CD14-positive monocyte (primary cell): ENCODE measurements at regions not wholly inside any gene's neighbourhood (a gene's known extent, or its start where the extent isn't known, plus 50 kb on each side); places are given as distances from the start of the nearest gene placed in this dataset.

Experiments
- DNase-seq, 3 donors: peaks; one replicate each; pipeline ENCODE4 v3.0.0-alpha.2; 2011 to 2022
- H2AFZ ChIP-seq: 2 replicates; pipeline ENCODE4 v1.6.0; 2012; ENCODE audit warnings: mild to moderate bottlenecking, low read depth, low read length, inconsistent platforms; ENCODE audit not compliant: insufficient read depth, poor library complexity, severe bottlenecking
- H3K27ac ChIP-seq, 2 donors: 1 replicate in 1 of 2; 2 replicates in 1 of 2; pipeline ENCODE4 v1.5.1; 2012 to 2013; ENCODE audit warnings: low read length in 2 of 2, control low read depth in 1 of 2, inconsistent platforms in 1 of 2, low read depth in 1 of 2, mild to moderate bottlenecking in 1 of 2
- H3K27me3 ChIP-seq, 2 donors: one replicate each; pipeline versions ENCODE4 v1.6.0 to v1.6.1; 2011 to 2013; ENCODE audit warnings: low read length in 2 of 2; ENCODE audit not compliant: control insufficient read depth in 2 of 2, insufficient read depth in 2 of 2
- H3K36me3 ChIP-seq, 2 donors: replicated peaks in 1 of 2; 1 replicate in 1 of 2; 2 replicates in 1 of 2; pipeline versions ENCODE4 v1.5.1 to v1.6.1; 2012 to 2013; ENCODE audit warnings: low read length in 2 of 2, control low read depth in 1 of 2, inconsistent platforms in 1 of 2, mild to moderate bottlenecking in 1 of 2; ENCODE audit not compliant: insufficient read depth in 2 of 2, control insufficient read depth in 1 of 2
- H3K4me1 ChIP-seq, 2 donors: 1 replicate in 1 of 2; 2 replicates in 1 of 2; pipeline versions ENCODE4 v1.5.1 to v1.6.1; 2012 to 2013; ENCODE audit warnings: low read length in 2 of 2, control low read depth in 1 of 2, inconsistent platforms in 1 of 2, mild to moderate bottlenecking in 1 of 2, moderate library complexity in 1 of 2; ENCODE audit not compliant: insufficient read depth in 2 of 2, control insufficient read depth in 1 of 2
- H3K4me2 ChIP-seq: replicated peaks from 2 replicates; pipeline ENCODE3; 2012; ENCODE audit warnings: low read length, moderate library complexity, mild to moderate bottlenecking; ENCODE audit not compliant: poor library complexity, severe bottlenecking; ENCODE audit errors: extremely low read depth
- H3K4me3 ChIP-seq, 3 experiments: fragments of 200-600 bp in 1 of 3; sonication (generic) in 1 of 3; replicated peaks in 1 of 3; 1 replicate in 2 of 3; 2 replicates in 1 of 3; pipeline ENCODE4 v1.5.1; 2011 to 2013; ENCODE audit warnings: low read length in 3 of 3, mild to moderate bottlenecking in 3 of 3, control low read depth in 2 of 3, low read depth in 2 of 3, inconsistent platforms in 1 of 3, moderate library complexity in 1 of 3
- H3K79me2 ChIP-seq: 2 replicates; pipeline ENCODE4 v1.6.0; 2012; ENCODE audit warnings: mild to moderate bottlenecking, control low read depth, inconsistent platforms, low read length, moderate library complexity; ENCODE audit not compliant: insufficient read depth
- H3K9ac ChIP-seq: 2 replicates; pipeline ENCODE4 v1.6.0; 2017; ENCODE audit warnings: low read length, mild to moderate bottlenecking; ENCODE audit not compliant: insufficient read depth, poor library complexity, severe bottlenecking
- H3K9me3 ChIP-seq, 2 donors: replicated peaks in 1 of 2; 1 replicate in 1 of 2; 2 replicates in 1 of 2; pipeline versions ENCODE4 v1.5.1 to v1.6.1; 2012 to 2013; ENCODE audit warnings: low read length in 2 of 2, control low read depth in 1 of 2; ENCODE audit not compliant: control insufficient read depth in 1 of 2, insufficient read depth in 1 of 2
- H4K20me1 ChIP-seq: 2 replicates; pipeline ENCODE4 v1.6.0; 2012; ENCODE audit warnings: mild to moderate bottlenecking, low read length, control low read depth, moderate library complexity; ENCODE audit not compliant: insufficient read depth
- H3K27ac Mint-ChIP-seq, 7 donors: one replicate each; pipeline ENCODE4 v1.8.0; 2020; ENCODE audit warnings: mild to moderate bottlenecking in 7 of 7, mixed read lengths in 7 of 7, moderate library complexity in 6 of 7, inconsistent platforms in 2 of 7
- H3K27me3 Mint-ChIP-seq, 3 donors: one replicate each; pipeline ENCODE4 v1.8.0; 2021 to 2022; ENCODE audit warnings: low read depth in 3 of 3, mild to moderate bottlenecking in 3 of 3, mixed read lengths in 3 of 3, moderate library complexity in 3 of 3, inconsistent platforms in 1 of 3
- H3K36me3 Mint-ChIP-seq, 2 donors: one replicate each; pipeline ENCODE4 v1.8.0; 2020; ENCODE audit warnings: mixed read lengths in 2 of 2, inconsistent platforms in 1 of 2, mild to moderate bottlenecking in 1 of 2
- H3K4me1 Mint-ChIP-seq: one replicate; pipeline ENCODE4 v1.8.0; 2020; ENCODE audit warnings: mild to moderate bottlenecking, mixed read lengths
- H3K4me3 Mint-ChIP-seq, 2 donors: one replicate each; pipeline ENCODE4 v1.8.0; 2020; ENCODE audit warnings: mild to moderate bottlenecking in 2 of 2, mixed read lengths in 2 of 2, moderate library complexity in 1 of 2
- H3K9me3 Mint-ChIP-seq, 7 donors: one replicate each; pipeline ENCODE4 v1.8.0; 2020 to 2022; ENCODE audit warnings: mixed read lengths in 7 of 7, mild to moderate bottlenecking in 6 of 7, moderate library complexity in 6 of 7, inconsistent platforms in 2 of 7
- CTCF ChIP-seq: fragments of 200-600 bp; IDR thresholded peaks from one replicate; pipeline ENCODE4 v1.8.0; 2022; ENCODE audit warnings: antibody characterized with exemption, mild to moderate bottlenecking
- WGBS: methylation state at CpG from one replicate; pipeline ENCODE4 v1.1.5; 2013; ENCODE audit warnings: missing lambda C conversion rate; ENCODE audit not compliant: insufficient coverage; 5-methylcytosine and 5-hydroxymethylcytosine counted together
- intact Hi-C, 2 donors: fragments of 100-400 bp; cut with micrococcal nuclease; formaldehyde crosslinking; loops; one replicate each; pipeline versions ENCODE4 v1.15.0 to v1.15.1; 2023

GRCh38 chr3:43874290-43874689 is 183.6 kb downstream of the ABHD5 start:
- WGBS: no CpG with 5 or more reads among the region's 1 CpG
- H3K36me3 ChIP-seq: no peaks in the 10 kb centered on the region
- intact Hi-C loops: no loop called here
- H3K4me3 ChIP-seq: no peak overlapping the region
- no peak overlapping the region for H2AFZ ChIP-seq
- TF ChIP-seq CTCF: no peak
- no peak overlapping the region for H3K4me2 ChIP-seq
- no peaks in the 10 kb centered on the region for H3K9me3 ChIP-seq
- no peak overlapping the region for H3K27ac Mint-ChIP-seq
- no peak overlapping the region for H3K9ac ChIP-seq
- no peaks in the 10 kb centered on the region for H3K79me2 ChIP-seq
- no peaks in the 10 kb centered on the region for H3K27me3 ChIP-seq
- no peak for DNase-seq
- H3K4me3 Mint-ChIP-seq: no peak overlapping the region
- H4K20me1 ChIP-seq: no peaks in the 10 kb centered on the region
- H3K27ac ChIP-seq: no peak overlapping the region
- peaks cover 8 to 16% (median 14%) of the 10 kb centered on the region in 3 donors for H3K27me3 Mint-ChIP-seq
- H3K9me3 Mint-ChIP-seq: no peaks in the 10 kb centered on the region
- no peaks in the 10 kb centered on the region for H3K36me3 Mint-ChIP-seq
- H3K4me1 Mint-ChIP-seq: peaks cover 6% of the 10 kb centered on the region
- H3K4me1 ChIP-seq: no peaks in the 10 kb centered on the region

GRCh38 chr3:43874731-43875130 is 184.0 kb downstream of the ABHD5 start:
- Histone ChIP-seq H4K20me1 (no peaks in the 10 kb centered on the region), H3K4me3 (no peak overlapping the region), H3K9ac (no peak overlapping the region), H3K9me3 (no peaks in the 10 kb centered on the region), H3K36me3 (no peaks in the 10 kb centered on the region), H3K4me2 (no peak overlapping the region), H3K79me2 (no peaks in the 10 kb centered on the region), H3K4me1 (no peaks in the 10 kb centered on the region), H2AFZ (no peak overlapping the region), H3K27ac (no peak overlapping the region), H3K27me3 (no peaks in the 10 kb centered on the region)
- Mint-ChIP-seq H3K27ac (no peak overlapping the region), H3K4me3 (no peak overlapping the region), H3K36me3 (no peaks in the 10 kb centered on the region), H3K9me3 (no peaks in the 10 kb centered on the region), H3K27me3 (peaks cover 11 to 14% (median 14%) of the 10 kb centered on the region in 3 donors), H3K4me1 (peaks cover 6% of the 10 kb centered on the region)
- intact Hi-C loops: no loop called here
- TF ChIP-seq CTCF: no peak
- no peak for DNase-seq
- WGBS: no CpG with 5 or more reads among the region's 1 CpG
